HL-60 (cell line): ENCODE measurements at regions not wholly inside any gene's neighbourhood (a gene's known extent, or its start where the extent isn't known, plus 50 kb on each side); places are given as distances from the start of the nearest gene placed in this dataset.

Experiments used
- DNase-seq, 2 experiments: peaks; one replicate each; pipeline ENCODE4 v3.0.0-alpha.2; 2010 to 2020; ENCODE audit warnings: low read depth in 1 of 2, low spot score in 1 of 2
- H3K27ac ChIP-seq: fragments of 250-450 bp; sonication (Bioruptor Pico); replicated peaks from 2 replicates; pipeline ENCODE4 v1.5.1; 2020; ENCODE audit warnings: mild to moderate bottlenecking, moderate library complexity
- H3K27me3 ChIP-seq: fragments of 250-450 bp; sonication (Bioruptor Pico); 2 replicates; pipeline ENCODE4 v1.5.1; 2021; ENCODE audit warnings: mild to moderate bottlenecking, moderate library complexity; ENCODE audit not compliant: insufficient read depth, poor library complexity, severe bottlenecking
- H3K4me3 ChIP-seq: replicated peaks from 2 replicates; pipeline ENCODE4 v1.5.1; 2011; ENCODE audit warnings: mild to moderate bottlenecking, control low read depth, low read length; ENCODE audit not compliant: insufficient read depth
- GABPA ChIP-seq: IDR thresholded peaks from 2 replicates; pipeline ENCODE4 v1.6.1; 2012; ENCODE audit warnings: low read depth
- POLR2AphosphoS5 ChIP-seq: IDR thresholded peaks from 2 replicates; pipeline ENCODE4 v1.6.1; 2012; ENCODE audit warnings: low read depth
- SPI1 ChIP-seq: IDR thresholded peaks from 2 replicates; pipeline ENCODE4 v1.6.1; 2012; ENCODE audit warnings: low read depth, mild to moderate bottlenecking, borderline replicate concordance
- TF ChIP-seq, protein P1 (sequence below): IDR thresholded peaks from one replicate; pipeline ENCODE4 v1.5.1; 2011; ENCODE audit warnings: low read length, control low read depth, inconsistent platforms; ENCODE audit not compliant: insufficient read depth
- TF ChIP-seq, protein P2 (sequence below): IDR thresholded peaks from 2 replicates; pipeline ENCODE4 v1.6.1; 2012; ENCODE audit warnings: low read depth; ENCODE audit not compliant: insufficient replicate concordance

GRCh38 chr10:29389935-29390334, 101.1 kb downstream of the LYZL1 start:
- TF ChIP-seq GABPA = no peak
- DNase-seq = no peak
- Histone ChIP-seq H3K27ac (no peak overlapping the region), H3K27me3 (no peaks in the 10 kb centered on the region), H3K4me3 (no peak overlapping the region)

GRCh38 chr10:29392376-29393021, 103.6 kb downstream of the LYZL1 start:
- Histone ChIP-seq H3K4me3 (no peak overlapping the region), H3K27me3 (no peaks in the 10 kb centered on the region), H3K27ac (no peak overlapping the region)
- peak in 1 of 2 experiments; percentile 16 for DNase-seq
- TF ChIP-seq SPI1 = no peak
- TF ChIP-seq, protein P1, sequence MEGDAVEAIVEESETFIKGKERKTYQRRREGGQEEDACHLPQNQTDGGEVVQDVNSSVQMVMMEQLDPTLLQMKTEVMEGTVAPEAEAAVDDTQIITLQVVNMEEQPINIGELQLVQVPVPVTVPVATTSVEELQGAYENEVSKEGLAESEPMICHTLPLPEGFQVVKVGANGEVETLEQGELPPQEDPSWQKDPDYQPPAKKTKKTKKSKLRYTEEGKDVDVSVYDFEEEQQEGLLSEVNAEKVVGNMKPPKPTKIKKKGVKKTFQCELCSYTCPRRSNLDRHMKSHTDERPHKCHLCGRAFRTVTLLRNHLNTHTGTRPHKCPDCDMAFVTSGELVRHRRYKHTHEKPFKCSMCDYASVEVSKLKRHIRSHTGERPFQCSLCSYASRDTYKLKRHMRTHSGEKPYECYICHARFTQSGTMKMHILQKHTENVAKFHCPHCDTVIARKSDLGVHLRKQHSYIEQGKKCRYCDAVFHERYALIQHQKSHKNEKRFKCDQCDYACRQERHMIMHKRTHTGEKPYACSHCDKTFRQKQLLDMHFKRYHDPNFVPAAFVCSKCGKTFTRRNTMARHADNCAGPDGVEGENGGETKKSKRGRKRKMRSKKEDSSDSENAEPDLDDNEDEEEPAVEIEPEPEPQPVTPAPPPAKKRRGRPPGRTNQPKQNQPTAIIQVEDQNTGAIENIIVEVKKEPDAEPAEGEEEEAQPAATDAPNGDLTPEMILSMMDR = peak; percentile 36

DNA sequence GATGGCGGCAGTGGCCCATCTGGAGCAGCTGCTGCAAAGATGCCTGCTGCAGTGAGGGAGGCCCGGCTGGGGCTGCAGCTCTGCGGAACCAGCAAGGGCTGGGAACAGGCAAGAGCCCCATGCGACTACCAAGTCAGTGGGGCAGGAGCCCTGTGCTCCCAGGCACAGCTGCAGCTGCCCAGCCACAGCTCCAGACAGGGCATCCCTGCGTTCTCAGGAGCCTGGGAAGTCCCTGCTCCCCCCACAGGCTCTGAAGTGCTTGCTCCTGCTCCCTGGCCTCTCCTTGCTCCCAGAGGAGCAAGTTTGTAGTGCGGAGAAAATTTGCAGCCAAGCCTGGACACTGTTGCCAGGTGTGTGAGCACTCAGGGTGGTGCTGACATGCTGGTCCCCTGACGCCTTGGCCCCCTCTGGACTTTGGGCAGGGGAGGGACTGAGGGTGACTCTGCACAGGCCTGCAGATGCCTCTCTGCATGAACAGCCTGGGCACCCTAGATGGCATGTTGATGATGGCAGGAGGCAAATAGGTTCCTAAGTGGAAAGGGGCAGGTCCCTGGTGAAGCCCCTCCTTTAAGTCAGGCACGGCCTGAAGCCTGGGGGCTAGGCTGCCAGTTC, 105.6 kb downstream of the LYZL1 start:
- TF ChIP-seq, protein P2, sequence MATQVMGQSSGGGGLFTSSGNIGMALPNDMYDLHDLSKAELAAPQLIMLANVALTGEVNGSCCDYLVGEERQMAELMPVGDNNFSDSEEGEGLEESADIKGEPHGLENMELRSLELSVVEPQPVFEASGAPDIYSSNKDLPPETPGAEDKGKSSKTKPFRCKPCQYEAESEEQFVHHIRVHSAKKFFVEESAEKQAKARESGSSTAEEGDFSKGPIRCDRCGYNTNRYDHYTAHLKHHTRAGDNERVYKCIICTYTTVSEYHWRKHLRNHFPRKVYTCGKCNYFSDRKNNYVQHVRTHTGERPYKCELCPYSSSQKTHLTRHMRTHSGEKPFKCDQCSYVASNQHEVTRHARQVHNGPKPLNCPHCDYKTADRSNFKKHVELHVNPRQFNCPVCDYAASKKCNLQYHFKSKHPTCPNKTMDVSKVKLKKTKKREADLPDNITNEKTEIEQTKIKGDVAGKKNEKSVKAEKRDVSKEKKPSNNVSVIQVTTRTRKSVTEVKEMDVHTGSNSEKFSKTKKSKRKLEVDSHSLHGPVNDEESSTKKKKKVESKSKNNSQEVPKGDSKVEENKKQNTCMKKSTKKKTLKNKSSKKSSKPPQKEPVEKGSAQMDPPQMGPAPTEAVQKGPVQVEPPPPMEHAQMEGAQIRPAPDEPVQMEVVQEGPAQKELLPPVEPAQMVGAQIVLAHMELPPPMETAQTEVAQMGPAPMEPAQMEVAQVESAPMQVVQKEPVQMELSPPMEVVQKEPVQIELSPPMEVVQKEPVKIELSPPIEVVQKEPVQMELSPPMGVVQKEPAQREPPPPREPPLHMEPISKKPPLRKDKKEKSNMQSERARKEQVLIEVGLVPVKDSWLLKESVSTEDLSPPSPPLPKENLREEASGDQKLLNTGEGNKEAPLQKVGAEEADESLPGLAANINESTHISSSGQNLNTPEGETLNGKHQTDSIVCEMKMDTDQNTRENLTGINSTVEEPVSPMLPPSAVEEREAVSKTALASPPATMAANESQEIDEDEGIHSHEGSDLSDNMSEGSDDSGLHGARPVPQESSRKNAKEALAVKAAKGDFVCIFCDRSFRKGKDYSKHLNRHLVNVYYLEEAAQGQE = no peak
- TF ChIP-seq, protein P1 = no peak
- TF ChIP-seq GABPA (no peak), POLR2AphosphoS5 (no peak), SPI1 (no peak)
- Histone ChIP-seq H3K4me3 (no peak overlapping the region), H3K27me3 (no peaks in the 10 kb centered on the region), H3K27ac (no peak overlapping the region)
- no peak for DNase-seq

DNA sequence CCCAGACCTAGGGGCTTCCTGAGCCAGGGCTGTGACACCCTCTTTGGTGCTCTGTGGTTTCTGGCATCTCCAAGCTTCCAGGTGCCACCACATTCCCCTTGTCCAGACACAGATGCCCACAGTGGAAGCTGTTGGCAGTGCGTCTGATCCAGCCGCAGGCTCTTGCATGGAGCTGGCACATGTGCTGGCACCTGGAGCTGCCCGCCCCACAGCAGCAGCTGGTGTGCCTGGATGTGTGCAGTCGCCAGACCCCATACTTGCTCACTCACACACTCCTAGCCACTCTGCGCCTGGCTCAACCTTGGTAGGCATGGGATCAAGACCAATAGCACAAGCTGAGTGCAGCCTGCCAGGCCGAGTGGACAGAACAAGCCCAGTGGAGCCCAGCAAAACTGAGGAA, 106.5 kb downstream of the LYZL1 start:
- H3K27me3 ChIP-seq = no peaks in the 10 kb centered on the region
- TF ChIP-seq SPI1 (no peak), GABPA (no peak), POLR2AphosphoS5 (no peak)
- TF ChIP-seq, protein P1 = no peak
- TF ChIP-seq, protein P2 = no peak
- H3K4me3 ChIP-seq = no peak overlapping the region
- DNase-seq = no peak
- no peak overlapping the region for H3K27ac ChIP-seq
